Gastrocnemius medialis (tissue), 4 donors: ENCODE measurements at regions not wholly inside any gene's neighbourhood (a gene's known extent, or its start where the extent isn't known, plus 50 kb on each side); places are given as distances from the start of the nearest gene placed in this dataset.

Experiments used
- ATAC-seq, 2 donors: fragments of 150-250 bp; one replicate each; pipeline ENCODE4 v1.9.1; 2016
- DNase-seq, 2 donors: peaks; one replicate each; pipeline ENCODE4 v3.0.0-alpha.2; 2019
- H3K27ac ChIP-seq, 4 donors: fragments of 200-600 bp; sonication (generic); 1 replicate in 1 of 4; 2 replicates in 3 of 4; pipeline ENCODE4 v1.5.1; 2016 to 2018; ENCODE audit warnings: mild to moderate bottlenecking in 2 of 4, moderate library complexity in 1 of 4
- H3K27me3 ChIP-seq, 3 donors: fragments of 200-600 bp; sonication (generic) in 2 of 3; 1 replicate in 1 of 3; 2 replicates in 2 of 3; pipeline versions ENCODE4 v1.5.1 to v1.6.0; 2016 to 2019; ENCODE audit warnings: mild to moderate bottlenecking in 1 of 3, moderate library complexity in 1 of 3
- H3K36me3 ChIP-seq, 2 donors: fragments of 200-600 bp; sonication (generic) in 1 of 2; one replicate each; pipeline ENCODE4 v1.5.1; 2017 to 2018
- H3K4me1 ChIP-seq, 2 donors: fragments of 200-600 bp; sonication (generic) in 1 of 2; one replicate each; pipeline ENCODE4 v1.5.1; 2016 to 2017; ENCODE audit warnings: mild to moderate bottlenecking in 2 of 2
- H3K4me3 ChIP-seq, 4 donors: fragments of 200-600 bp; sonication (generic) in 3 of 4; 1 replicate in 1 of 4; 2 replicates in 3 of 4; pipeline ENCODE4 v1.5.1; 2016 to 2019; ENCODE audit warnings: mild to moderate bottlenecking in 2 of 4
- H3K9me3 ChIP-seq, 3 donors: fragments of 200-600 bp; sonication (generic) in 2 of 3; 1 replicate in 1 of 3; 2 replicates in 2 of 3; pipeline ENCODE4 v1.5.1; 2016 to 2019
- POLR2A ChIP-seq, 2 donors: fragments of 450-650 bp; IDR thresholded peaks; one replicate each; pipeline ENCODE4 v1.6.1; 2017; ENCODE audit warnings: antibody characterized with exemption in 2 of 2, mild to moderate bottlenecking in 2 of 2, moderate library complexity in 2 of 2
- in situ Hi-C, 4 donors: fragments of 200-750 bp; cut with MboI; loops; one replicate each; pipeline versions ENCODE4 v1.15.0 to v1.8.0; 2017; ENCODE audit warnings: low sequenced_read_pairs in 4 of 4
- intact Hi-C: fragments of 100-400 bp; cut with DNase I; formaldehyde crosslinking; loops from one replicate; pipeline ENCODE4 v1.15.1; 2023; ENCODE audit warnings: low total_unique reads
- TF ChIP-seq, protein P1 (sequence below), 5 experiments: fragments of 450-650 bp in 3 of 5; fragments of 200-600 bp in 2 of 5; sonication (generic) in 2 of 5; IDR thresholded peaks in 4 of 5; conservative IDR thresholded peaks in 1 of 5; 1 replicate in 4 of 5; 2 replicates in 1 of 5; pipeline ENCODE4 v1.5.1; 2016 to 2019; ENCODE audit warnings: antibody characterized with exemption in 5 of 5, mild to moderate bottlenecking in 3 of 5, moderate library complexity in 3 of 5

- Histone ChIP-seq H3K36me3 (no peaks in the 10 kb centered on the region), H3K27me3 (no peaks in the 10 kb centered on the region), H3K27ac (no peak overlapping the region), H3K4me3 (no peak overlapping the region), H3K9me3 (no peaks in the 10 kb centered on the region), H3K4me1 (no peaks in the 10 kb centered on the region)
- TF ChIP-seq POLR2A (IDR thresholded peaks at IDR 0.05), result no peak
- TF ChIP-seq, protein P1, sequence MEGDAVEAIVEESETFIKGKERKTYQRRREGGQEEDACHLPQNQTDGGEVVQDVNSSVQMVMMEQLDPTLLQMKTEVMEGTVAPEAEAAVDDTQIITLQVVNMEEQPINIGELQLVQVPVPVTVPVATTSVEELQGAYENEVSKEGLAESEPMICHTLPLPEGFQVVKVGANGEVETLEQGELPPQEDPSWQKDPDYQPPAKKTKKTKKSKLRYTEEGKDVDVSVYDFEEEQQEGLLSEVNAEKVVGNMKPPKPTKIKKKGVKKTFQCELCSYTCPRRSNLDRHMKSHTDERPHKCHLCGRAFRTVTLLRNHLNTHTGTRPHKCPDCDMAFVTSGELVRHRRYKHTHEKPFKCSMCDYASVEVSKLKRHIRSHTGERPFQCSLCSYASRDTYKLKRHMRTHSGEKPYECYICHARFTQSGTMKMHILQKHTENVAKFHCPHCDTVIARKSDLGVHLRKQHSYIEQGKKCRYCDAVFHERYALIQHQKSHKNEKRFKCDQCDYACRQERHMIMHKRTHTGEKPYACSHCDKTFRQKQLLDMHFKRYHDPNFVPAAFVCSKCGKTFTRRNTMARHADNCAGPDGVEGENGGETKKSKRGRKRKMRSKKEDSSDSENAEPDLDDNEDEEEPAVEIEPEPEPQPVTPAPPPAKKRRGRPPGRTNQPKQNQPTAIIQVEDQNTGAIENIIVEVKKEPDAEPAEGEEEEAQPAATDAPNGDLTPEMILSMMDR (IDR thresholded peaks at IDR 0.05 in 4 of 5, conservative IDR thresholded peaks at IDR 0.05 in 1 of 5), result no peak
- DNase-seq, result no peak
- ATAC-seq, result no peak
- intact Hi-C loops, result no loop called here
- in situ Hi-C loops, result no loop called here
These were observed 156.4 kb upstream of the ITGA4 start for GRCh38 chr2:181300600-181301291.

- in situ Hi-C loops, result no loop called here
- no peak for TF ChIP-seq POLR2A (IDR thresholded peaks at IDR 0.05)
- TF ChIP-seq, protein P1 (IDR thresholded peaks at IDR 0.05 in 4 of 5, conservative IDR thresholded peaks at IDR 0.05 in 1 of 5), result no peak
- no peak for ATAC-seq
These were observed 153.0 kb upstream of the ITGA4 start for GRCh38 chr2:181304011-181304844.

DNA sequence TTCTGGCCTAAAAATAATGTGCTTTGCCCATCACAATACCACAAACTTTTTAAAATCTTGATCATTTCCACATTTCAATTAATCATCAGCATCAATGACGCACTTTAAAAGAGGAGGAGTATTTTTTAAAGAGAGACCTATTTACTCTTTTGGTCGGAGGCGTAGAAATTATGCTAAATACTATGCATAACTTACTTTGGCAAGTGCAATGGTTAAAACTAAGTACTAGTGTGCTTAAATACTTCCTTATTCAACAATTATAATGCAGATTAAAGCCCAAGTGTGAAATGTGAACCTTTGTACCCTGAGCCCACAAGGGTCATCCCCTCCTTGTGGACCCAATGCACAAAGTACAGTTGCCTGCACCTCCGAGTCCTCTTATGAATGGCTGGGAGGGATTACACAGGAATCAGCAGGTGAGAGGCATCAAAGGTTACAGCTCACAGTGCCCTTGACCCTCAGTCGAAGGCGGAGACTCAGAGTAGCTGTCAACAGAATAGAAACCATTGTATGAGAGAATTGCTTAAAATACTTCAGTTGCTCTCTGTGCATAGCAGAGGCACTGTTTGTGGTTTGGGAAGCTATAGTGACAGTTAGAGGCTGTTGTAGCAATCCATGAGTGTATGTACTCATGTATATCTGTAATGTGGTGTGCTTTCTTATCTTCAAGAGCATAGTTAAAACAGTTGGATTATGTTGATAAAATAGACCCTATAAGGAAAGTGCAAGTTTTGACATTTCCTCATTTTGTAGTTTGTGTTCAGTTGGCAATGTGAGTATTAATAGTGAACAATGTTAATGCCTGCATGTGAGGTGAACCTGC is 151.7 kb upstream of the ITGA4 start:
- in situ Hi-C loops (no loop called here), intact Hi-C loops (no loop called here)
- TF ChIP-seq, protein P1 (IDR thresholded peaks at IDR 0.05 in 4 of 5, conservative IDR thresholded peaks at IDR 0.05 in 1 of 5), result no peak
- TF ChIP-seq POLR2A (IDR thresholded peaks at IDR 0.05), result no peak
- H3K9me3 ChIP-seq, result no peaks in the 10 kb centered on the region
- ATAC-seq (no peak), DNase-seq (no peak)
- no peaks in the 10 kb centered on the region for H3K4me1 ChIP-seq
- H3K27me3 ChIP-seq, result no peaks in the 10 kb centered on the region
- H3K36me3 ChIP-seq, result no peaks in the 10 kb centered on the region
- H3K27ac ChIP-seq, result no peak overlapping the region
- no peak overlapping the region for H3K4me3 ChIP-seq

More at GRCh38 chr2:181304011-181304844, 153.0 kb upstream of the ITGA4 start:
- DNase-seq, result no peak
- H3K27me3 ChIP-seq, result no peaks in the 10 kb centered on the region
- H3K36me3 ChIP-seq, result no peaks in the 10 kb centered on the region
- no peak overlapping the region for H3K27ac ChIP-seq
- no peak overlapping the region for H3K4me3 ChIP-seq
- intact Hi-C loops, result no loop called here
- no peaks in the 10 kb centered on the region for H3K4me1 ChIP-seq
- no peaks in the 10 kb centered on the region for H3K9me3 ChIP-seq

DNA sequence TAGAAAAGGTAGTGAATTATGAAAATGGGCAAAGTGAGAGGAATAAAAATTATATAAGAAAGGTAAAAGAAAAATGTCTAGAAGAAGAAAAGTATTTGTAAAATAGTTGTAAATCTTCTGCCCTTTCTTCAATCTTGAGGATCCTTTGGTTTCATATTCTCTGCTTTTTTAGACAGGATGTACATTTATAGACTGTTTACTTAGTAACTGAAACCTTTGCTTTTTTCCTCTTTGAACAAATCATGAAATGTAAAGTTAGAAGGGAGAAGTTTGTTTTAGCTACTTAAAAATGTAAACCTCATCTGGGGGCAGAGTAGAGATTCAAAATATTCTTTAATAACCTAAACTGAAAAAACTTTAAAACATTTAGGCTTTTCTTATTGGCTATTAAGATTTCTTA is 150.4 kb upstream of the ITGA4 start:
- Histone ChIP-seq H3K27ac (no peak overlapping the region), H3K9me3 (no peaks in the 10 kb centered on the region), H3K4me1 (no peaks in the 10 kb centered on the region), H3K4me3 (no peak overlapping the region), H3K27me3 (no peaks in the 10 kb centered on the region), H3K36me3 (no peaks in the 10 kb centered on the region)
- no peak for TF ChIP-seq POLR2A (IDR thresholded peaks at IDR 0.05)
- TF ChIP-seq, protein P1 (IDR thresholded peaks at IDR 0.05 in 4 of 5, conservative IDR thresholded peaks at IDR 0.05 in 1 of 5), result no peak
- intact Hi-C loops, result no loop called here
- in situ Hi-C loops, result no loop called here
- no peak for DNase-seq
- ATAC-seq, result no peak
